ENCODE measurements at regions not wholly inside any gene's neighbourhood (a gene's known extent, or its start where the extent isn't known, plus 50 kb on each side); places are given as distances from the start of the nearest gene placed in this dataset.

GRCh38 chr2:104774631-104775030 lies 79.3 kb upstream of the POU3F3 start:
- Histone ChIP-seq H2BK5ac (ENCODE audit: low read depth, low read length) (no peak overlapping the region), H3K18ac (ENCODE audit: extremely low read depth, low read length) (no peak overlapping the region), H2BK120ac (replicated peaks; ENCODE audit: low read depth, low read length) (no peak overlapping the region), H3K27me3 (replicated peaks in 1 of 4; ENCODE audit: control insufficient read depth in 3 of 4, extremely low read depth in 1 of 4, insufficient read depth in 3 of 4, low read length in 3 of 4) (no peaks in the 10 kb centered on the region), H3K23ac (ENCODE audit: insufficient read length) (no peak overlapping the region), H3K23me2 (ENCODE audit: low read depth, low read length) (no peaks in the 10 kb centered on the region), H3K4ac (replicated peaks; ENCODE audit: insufficient read length, low read depth, low read length) (no peak overlapping the region), H2BK15ac (ENCODE audit: low read length) (no peak overlapping the region), H3K4me2 (ENCODE audit: insufficient read depth in 1 of 2, low read depth in 2 of 2, low read length in 2 of 2) (no peak overlapping the region), H3K79me2 (ENCODE audit: control insufficient read depth in 1 of 2, insufficient read depth in 2 of 2, low read length in 2 of 2) (no peaks in the 10 kb centered on the region), H4K20me1 (replicated peaks in 1 of 2; ENCODE audit: control insufficient read depth in 1 of 2, insufficient read depth in 2 of 2, low read length in 2 of 2) (no peaks in the 10 kb centered on the region), H2BK12ac (ENCODE audit: low read depth, low read length) (no peak overlapping the region), H3K36me3 (ENCODE audit: control insufficient read depth in 2 of 4, insufficient read depth in 4 of 4, low read length in 3 of 4) (no peaks in the 10 kb centered on the region), H4K5ac (ENCODE audit: insufficient read length, low read depth, low read length) (no peak overlapping the region), H4K91ac (replicated peaks; ENCODE audit: insufficient read length, low read length) (no peak overlapping the region), H3K56ac (replicated peaks; ENCODE audit: insufficient read length, low read depth, low read length) (no peak overlapping the region), H3K79me1 (ENCODE audit: low read depth, low read length) (no peaks in the 10 kb centered on the region), H2AFZ (ENCODE audit: low read length) (no peak overlapping the region), H4K8ac (ENCODE audit: extremely low read depth, insufficient read depth, low read length) (no peak overlapping the region), H3K9me3 (ENCODE audit: insufficient read depth in 2 of 2, low read depth in 1 of 2, low read length in 1 of 2) (peaks cover 0 to 6% of the 10 kb centered on the region in 2 experiments; a peak in 1 of 4 replicates), H3K9ac (replicated peaks in 1 of 4; ENCODE audit: extremely low read depth in 1 of 4, low read depth in 3 of 4, low read length in 3 of 4) (no peak overlapping the region), H3K4me3 (ENCODE audit: extremely low read depth in 1 of 4, insufficient read depth in 2 of 4, low read depth in 3 of 4, low read length in 4 of 4) (no peak overlapping the region), H3K14ac (ENCODE audit: insufficient read length) (no peak overlapping the region), H3K27ac (ENCODE audit: low read depth, low read length) (no peak overlapping the region), H2BK20ac (ENCODE audit: low read length) (no peak overlapping the region), H3K4me1 (replicated peaks in 1 of 4; ENCODE audit: control insufficient read depth in 3 of 4, insufficient read depth in 4 of 4, low read length in 3 of 4) (no peaks in the 10 kb centered on the region), H2AK5ac (ENCODE audit: low read depth, low read length) (no peak overlapping the region)
- WGBS, 2 experiments (ENCODE audit: extremely low coverage in 1 of 2, insufficient coverage in 1 of 2, insufficient read length in 1 of 2, insufficient replicate concordance in 2 of 2, low coverage in 1 of 2, low lambda C conversion rate in 2 of 2, missing lambda C conversion rate in 1 of 2), result 90% methylated on average over 3 of the region's 3 CpGs; no CpG with 5 or more reads in 1 of the 2 experiments
- CTCF ChIA-PET (ENCODE audit: partially characterized antibody), result interaction anchor here (0.8 kb wide), 1 partner anchor 58 kb away, joined by 3 read pairs; no protein-coding TSS in a partner anchor
- POLR2A ChIA-PET (ENCODE audit: partially characterized antibody), result no interaction called here
- DNase-seq (ENCODE audit: low read depth in 1 of 2, low spot score in 2 of 2) (no peak), FAIRE-seq (no peak)
- no peak for TF ChIP-seq MAFK (IDR thresholded peaks at IDR 0.05; ENCODE audit: low read depth, low read length)
- TF ChIP-seq EZH2 (IDR thresholded peaks at IDR 0.05; ENCODE audit: low read depth, low read length, severe bottlenecking), result no peak
- TF ChIP-seq BACH1 (IDR thresholded peaks at IDR 0.05; ENCODE audit: low read length), result no peak
- no peak for TF ChIP-seq CHD2 (IDR thresholded peaks at IDR 0.05; ENCODE audit: low read length)
- TF ChIP-seq EGR1 (IDR thresholded peaks at IDR 0.05; ENCODE audit: borderline replicate concordance, low read depth, low read length), result no peak
- no peak for TF ChIP-seq SP4 (IDR thresholded peaks at IDR 0.05; ENCODE audit: low read length)
- TF ChIP-seq POU5F1 (IDR thresholded peaks at IDR 0.05; ENCODE audit: low read depth, low read length), result no peak
- TF ChIP-seq CBX8 (IDR thresholded peaks at IDR 0.05; ENCODE audit: borderline replicate concordance, low read depth, low read length), result no peak
- no peak for TF ChIP-seq CTCF (IDR thresholded peaks at IDR 0.05; ENCODE audit: control extremely low read depth in 1 of 3, insufficient read depth in 1 of 3, low read depth in 1 of 3, low read length in 3 of 3)
- no peak for TF ChIP-seq JUN (IDR thresholded peaks at IDR 0.05; ENCODE audit: low read depth, low read length)
- TF ChIP-seq KDM1A (IDR thresholded peaks at IDR 0.05; ENCODE audit: borderline replicate concordance, low read length), result no peak
- TF ChIP-seq GTF2F1 (IDR thresholded peaks at IDR 0.05; ENCODE audit: borderline replicate concordance, low read depth, low read length), result no peak
- TF ChIP-seq SAP30 (IDR thresholded peaks at IDR 0.05; ENCODE audit: insufficient read depth, insufficient replicate concordance, low read length), result no peak

Data from H1 (cell line).